Renal pelvis (tissue), 1 donor: ENCODE measurements at regions not wholly inside any gene's neighbourhood (a gene's known extent, or its start where the extent isn't known, plus 50 kb on each side); places are given as distances from the start of the nearest gene placed in this dataset.
A peak's percentile ranks its signal among the peaks of the same experiment; 100 is the strongest.

ENCODE experiments used
- DNase-seq: peaks from one replicate; pipeline ENCODE4 v3.0.0-alpha.2; 2013

DNA sequence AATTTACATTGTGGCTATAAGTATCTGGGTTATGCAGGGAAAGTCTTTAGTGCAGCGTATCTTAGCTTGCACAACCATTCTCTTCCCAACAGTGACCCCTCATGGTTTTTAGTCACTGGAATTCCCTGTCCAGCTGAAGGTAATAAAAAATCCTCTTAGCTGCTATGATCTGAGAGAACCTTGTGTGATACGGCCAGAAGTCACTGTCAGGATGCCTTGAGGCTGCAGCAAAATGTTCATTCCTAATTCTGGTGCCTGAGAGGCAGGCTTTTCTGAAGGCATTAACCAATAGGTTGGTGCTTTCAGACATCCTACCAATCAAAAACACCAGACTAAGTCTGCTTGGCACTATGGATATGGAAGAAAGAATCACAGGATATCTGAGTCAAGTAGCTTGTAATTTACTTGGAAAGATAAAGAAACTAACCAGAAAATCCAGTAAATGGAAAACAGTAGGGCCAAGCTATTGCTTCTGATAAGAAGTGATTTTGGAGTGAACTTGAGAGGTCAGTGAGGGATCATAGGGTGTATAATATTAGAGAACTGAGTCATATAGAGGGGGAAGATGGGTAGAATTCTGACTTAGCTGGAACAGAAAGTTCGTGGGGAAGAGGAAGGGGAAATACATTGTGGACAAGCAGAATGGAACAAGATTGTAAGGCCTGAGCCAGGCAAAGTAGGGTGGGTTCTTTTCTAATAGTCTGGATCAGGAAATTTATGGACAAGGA lies 89.0 kb upstream of the SLC14A2 start:
- DNase-seq, result peak; percentile 58

DNA sequence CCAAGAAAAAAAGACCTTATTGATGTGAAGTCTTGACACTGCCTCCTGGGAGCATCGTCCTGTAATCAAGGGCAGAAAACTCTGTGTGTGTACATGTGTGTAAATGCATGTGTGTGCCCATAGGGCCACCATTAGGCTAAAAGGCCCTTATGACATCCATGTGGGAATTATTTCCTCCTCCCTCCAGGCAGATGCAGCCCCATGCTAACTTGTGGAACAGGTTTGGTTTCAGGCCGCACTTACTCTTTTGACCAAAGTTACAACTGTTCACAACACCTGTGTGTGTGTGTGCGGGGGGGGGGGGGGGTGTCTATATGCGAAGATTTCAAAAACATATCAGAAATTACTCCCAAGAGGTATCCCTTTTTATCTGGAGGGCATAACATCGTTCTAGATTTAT lies 87.4 kb upstream of the SLC14A2 start:
- no peak for DNase-seq

DNA sequence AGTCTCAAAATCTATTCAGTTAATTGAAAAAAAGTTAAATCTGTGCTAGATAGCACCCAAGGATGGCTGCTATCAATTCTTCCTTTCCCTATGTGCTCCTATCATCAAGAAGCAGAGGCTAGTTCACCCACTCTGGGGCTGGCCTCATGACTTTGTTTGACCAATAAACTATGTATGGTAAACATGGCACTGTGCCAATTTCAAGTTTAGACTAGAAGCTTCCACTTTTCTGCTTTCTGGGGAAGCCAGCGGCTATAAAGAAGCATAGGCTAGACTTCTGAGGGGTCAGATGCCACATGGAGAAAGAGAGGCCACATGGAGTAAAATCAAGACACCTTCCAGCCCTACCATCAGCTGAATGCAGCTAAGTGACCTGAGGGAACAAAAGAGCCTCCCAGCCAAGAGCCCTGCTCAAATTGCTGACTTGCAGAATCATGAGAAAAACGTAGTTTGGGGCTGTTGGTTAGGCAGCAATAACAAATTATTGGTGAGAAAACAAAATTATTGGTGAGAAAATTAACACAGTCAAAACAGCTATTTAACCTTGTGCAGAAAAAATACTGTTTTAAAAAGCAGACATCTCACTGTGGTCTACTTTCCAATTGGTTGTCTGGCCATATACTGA lies 86.5 kb upstream of the SLC14A2 start:
- DNase-seq, result no peak

DNA sequence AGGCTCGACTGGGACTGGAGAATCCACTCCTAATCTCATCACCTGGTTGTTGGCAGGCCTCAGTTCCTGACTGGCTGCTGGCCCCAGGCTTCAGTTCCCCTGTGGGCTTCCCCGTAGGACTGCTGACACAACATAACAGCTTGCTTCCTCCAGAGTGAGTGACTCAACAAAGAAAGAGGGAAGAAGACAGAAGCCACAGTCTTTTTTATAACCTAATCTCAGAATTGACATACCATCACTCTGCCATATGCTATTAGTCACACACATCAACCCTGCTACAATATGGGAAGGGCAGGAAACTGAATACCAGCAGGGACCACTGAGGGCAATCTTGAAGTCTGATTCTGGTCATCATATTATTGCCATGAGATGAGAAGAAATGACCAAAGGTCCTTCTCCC lies 76.8 kb upstream of the SLC14A2 start:
- DNase-seq, result no peak

DNA sequence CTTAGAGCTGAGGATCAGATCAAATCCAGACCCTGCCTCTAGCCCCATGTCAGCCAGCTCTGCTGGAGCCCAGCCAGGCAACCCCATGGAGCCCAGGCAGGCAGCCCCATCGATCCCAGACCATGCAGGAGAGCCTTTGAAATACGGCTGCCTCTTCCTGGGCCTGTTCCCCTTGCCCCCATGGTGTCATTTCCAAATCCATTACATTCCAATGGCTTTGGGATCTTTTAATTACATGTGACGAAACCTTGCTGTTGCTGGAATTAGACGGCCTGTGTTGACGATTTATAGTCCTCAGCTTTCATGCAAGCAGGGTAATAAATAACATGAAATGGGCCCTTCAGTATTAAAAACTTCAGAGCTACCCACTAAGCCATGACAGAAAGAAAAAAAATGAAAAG lies 75.8 kb upstream of the SLC14A2 start:
- DNase-seq, result peak; percentile 89

DNA sequence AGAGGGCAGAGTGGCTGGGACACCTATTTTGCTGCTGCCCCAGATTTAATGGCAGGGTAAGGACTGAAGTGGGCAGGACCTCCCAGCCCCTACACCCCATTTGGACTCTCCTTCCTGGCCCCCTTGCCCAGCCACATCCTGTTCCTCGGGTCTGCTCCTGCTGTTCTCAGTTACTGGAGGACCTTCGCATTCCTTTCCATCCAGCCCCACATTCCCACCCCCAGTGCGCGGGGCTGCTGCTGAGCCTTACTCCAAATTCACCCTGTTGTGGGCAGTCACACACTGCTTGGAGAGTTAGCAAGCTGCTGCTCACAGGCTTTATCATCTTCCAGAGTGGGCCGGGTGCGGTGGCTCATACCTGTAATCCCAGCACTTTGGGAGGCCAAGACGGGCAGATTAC lies 75.2 kb upstream of the SLC14A2 start:
- peak; percentile 65 for DNase-seq

DNA sequence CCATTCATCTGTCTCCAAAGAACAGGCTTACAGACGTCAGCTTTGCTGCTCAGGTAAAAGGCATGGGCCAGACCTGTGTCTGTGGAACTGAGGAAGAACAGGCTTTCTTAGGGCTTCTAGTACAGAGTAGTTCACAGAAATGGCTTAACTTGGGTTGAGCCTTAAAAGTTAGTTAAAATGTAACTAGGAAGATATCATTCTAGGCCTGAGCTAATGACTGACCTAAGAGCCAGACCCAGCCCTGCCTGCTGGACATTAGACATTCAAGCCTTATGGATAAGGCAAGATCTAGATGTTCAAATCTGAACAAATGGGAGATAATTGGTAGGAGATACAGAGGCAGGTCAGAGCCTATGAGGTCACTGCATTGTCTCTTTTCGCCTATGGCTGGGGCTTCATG lies 73.9 kb upstream of the SLC14A2 start:
- no peak for DNase-seq

DNA sequence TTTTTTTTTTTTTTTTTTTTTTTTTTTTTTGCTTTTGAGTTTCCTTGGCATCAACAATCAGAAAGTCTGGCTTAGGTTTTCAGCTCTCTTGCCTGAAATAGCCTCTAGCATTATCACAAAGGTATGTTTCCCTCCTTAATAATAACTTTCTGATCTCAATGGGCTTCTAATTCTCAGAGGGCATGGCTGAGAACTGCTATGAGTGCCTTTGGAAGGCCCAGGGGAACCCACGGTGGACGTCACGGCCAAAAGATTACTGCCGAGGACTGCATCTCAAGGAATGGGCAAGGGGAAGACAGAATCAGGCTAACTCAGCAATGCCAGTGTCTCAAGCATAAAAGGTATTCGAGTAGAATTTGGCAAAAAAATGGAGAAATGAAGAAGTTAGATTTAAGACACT lies 73.2 kb upstream of the SLC14A2 start:
- no peak for DNase-seq

DNA sequence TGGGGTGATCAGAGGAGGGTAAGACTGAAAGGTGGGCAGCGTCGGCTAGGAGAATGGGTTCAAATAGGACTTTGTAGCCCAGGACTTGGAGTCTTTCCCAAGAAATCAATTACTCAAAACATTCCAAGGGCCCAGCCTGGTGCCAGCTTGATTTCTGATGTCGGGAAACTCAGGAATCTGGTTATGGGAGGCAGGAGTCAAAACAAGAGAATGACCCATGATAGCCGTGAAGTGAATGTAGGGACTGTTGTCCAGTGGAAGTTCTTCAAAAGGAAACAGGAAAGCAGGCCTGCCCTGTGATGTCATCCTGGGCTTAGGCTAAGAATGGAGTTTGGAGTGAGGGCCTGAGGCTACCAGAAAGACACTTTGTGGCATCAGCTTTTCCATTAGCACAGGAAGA lies 67.4 kb upstream of the SLC14A2 start:
- no peak for DNase-seq

DNA sequence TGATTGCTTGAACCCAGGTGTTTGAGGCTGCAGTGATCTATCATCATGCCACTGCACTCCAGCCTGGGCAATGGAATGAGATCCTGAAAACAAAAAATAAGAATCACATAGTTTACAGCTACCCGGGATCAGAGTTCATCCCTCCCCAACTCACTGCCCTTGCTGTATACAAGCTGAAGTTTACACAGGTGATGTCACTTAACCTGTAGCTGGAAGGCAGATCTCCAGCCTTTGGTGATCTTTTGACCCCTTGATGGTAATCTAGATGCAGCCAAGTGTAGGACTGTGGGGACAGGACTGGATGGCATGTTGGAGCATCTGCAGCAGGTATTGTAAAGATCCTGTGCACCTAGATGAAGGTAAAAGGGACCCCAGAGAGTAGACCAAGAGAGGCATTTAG lies 66.7 kb upstream of the SLC14A2 start:
- no peak for DNase-seq

DNA sequence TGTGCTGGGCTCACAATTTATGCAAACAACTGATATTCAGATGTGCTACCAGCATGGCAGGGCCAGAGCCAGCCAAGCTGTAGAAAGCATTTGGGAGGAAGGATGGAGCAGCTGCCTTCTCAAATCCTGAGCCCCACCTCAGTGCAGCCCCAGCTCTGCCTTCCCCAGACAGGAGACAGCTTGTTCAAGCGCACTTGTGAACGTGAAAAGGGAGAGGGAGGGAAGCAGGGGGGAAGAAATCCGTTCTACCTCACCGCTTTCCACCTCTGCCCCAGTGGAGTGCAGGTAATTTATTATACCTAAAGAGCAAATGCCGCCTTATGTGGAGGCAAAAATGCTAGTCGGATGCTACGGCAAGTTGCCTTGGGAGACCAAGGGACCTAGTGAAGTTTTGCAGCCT lies 66.0 kb upstream of the SLC14A2 start:
- no peak for DNase-seq

DNA sequence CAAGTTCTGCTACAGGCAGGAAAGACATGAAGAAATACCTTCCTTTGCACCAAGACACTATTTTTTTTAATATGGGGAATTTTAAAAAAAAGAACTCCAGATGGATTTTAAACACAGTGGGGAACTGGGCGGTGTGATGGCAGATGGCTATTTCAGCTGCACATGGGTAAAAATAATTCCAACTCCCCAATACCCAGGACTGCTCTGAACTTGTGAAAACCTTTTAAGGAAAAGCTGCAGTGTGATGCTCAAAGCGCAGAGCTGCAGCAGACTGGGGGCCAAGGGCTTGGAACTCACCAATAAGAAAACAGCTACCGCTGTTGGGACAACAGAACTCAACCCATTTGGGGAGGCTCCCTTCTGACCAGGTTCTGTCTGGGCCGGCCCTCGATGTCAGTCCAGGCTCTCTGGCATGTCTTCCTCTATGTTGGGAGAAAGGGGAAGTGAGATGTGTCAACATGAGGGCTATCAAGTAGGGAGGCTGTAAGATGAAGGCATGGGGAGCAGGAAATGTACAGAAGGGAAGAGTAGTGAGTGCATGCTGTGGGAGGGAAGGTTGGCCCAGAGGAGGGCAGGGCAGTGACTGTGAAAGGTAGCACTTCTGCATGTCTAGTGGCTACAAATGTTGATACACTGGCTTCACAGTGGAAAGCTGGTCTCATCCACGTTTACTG lies 64.0 kb upstream of the SLC14A2 start:
- no peak for DNase-seq

DNA sequence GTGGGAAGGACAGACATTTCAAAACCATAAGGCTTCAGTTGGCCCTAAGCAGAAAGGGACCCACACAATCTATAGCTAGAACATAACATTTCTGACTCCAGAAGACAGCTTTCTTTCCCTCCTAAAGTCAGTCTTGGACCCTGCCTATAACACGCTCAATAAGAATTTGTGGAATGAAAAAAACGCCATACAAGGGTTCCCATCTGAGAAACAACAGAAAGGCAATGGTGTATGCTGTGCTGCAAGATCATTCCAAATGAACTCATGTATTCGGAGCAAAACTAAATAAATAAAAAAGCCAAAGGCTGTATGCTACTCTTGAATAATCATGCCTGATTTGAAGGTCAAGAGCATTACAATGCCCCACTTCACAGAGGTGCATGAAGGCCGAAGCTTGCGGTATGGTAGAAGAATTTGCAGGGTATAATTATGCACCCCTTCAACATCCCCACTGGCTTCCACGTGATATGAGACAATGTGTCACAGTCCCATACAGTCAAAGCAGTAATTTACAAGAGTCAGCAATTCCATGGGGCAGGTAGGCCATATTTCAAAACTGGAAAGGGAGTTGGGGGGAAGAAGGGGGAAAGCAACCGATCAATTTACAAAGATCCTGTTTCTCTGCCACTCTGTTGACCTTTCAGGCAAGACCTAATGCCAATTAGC lies 61.4 kb upstream of the SLC14A2 start:
- no peak for DNase-seq

DNA sequence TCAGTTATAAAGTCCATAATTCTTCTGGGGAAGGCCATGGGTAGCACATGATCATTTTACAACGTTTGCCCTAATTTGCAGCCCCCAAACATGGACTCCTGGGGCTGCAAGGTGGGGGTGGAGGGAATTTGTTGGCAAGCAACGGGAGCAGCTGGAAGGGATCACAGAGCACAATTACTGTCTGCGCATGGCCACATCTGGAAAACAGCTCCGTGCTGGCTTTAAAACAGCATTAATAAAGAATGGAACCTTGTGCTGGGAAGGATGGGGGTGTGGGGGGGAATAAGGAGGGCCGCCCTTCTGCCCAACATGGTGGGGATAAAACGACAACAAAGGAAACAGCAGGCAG lies 60.9 kb upstream of the SLC14A2 start:
- DNase-seq, result peak; percentile 87

DNA sequence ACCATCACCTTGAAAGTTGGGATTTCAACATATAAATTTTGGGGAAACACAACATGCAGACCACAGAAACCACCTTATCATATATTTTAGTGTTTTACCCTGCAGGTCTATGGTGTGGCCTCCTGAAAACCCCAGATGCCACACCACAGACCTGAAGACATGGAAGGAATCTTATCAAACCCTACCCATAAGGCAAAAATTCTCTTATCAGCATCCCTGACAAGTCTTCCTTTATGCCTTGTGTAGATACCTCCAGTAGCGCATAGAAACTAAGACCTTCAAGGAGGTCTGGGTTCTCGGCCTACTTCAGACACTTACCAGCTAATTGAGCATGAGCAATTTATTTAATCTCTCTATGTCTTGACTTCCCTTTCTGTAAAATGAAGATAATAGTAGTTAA lies 59.1 kb upstream of the SLC14A2 start:
- DNase-seq, result no peak

DNA sequence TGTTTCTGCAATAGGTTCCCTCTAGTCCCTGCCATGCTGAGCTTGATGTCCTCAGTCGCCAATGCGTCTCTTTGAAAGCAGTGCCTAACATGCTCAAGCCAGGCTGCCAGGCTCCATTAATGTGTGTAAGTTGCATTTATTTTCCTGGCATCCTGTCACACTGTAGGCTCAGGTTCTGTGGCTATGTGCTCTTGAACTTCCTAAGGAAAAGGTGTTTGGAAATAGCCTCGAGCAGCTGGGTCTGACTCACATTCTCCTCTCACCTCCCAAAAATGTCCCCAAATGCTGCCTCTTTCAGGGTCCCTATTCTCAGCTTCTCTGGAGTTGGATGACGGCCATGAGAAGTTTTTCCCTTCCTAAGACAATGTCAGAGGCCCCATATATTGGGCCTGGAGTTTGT lies 58.0 kb upstream of the SLC14A2 start:
- DNase-seq, result no peak

DNA sequence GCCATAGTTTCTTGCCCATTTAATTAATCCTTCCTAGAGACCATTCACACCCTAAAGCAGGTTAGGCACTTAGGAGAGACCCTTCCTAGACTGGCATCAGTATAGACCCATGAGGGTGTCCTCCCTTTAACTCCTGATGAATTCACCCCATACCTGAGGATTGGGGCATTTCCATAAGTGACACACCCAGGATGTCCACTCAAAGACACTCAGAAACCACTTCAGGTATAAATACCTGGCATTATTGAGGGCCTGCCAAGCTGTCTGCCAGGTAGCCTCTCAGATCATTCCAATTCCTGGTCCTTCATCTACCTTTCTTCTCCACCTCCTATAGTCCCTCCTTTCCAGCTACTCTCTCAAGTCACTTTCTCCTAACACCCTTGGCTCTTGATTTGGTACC lies 57.5 kb upstream of the SLC14A2 start:
- no peak for DNase-seq

DNA sequence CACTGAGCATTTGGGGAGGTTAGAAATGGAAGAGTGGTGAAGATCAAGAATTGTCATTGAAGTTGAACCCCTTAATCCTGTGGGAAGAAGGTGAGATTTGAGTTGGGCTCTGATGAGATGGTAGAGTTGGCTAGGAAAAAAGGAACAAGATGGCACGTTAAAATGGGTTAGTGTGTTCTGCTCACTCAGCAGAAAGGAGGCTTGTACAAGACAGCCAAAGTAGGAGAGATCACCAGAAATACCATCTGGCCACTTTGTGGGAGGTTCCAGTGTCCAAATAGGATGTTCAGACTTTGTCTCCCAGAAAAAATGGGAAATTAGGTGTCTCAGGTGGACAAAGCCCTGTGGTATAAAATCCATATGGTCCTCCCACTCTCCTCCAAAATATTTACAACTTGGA lies 56.0 kb upstream of the SLC14A2 start:
- no peak for DNase-seq

DNA sequence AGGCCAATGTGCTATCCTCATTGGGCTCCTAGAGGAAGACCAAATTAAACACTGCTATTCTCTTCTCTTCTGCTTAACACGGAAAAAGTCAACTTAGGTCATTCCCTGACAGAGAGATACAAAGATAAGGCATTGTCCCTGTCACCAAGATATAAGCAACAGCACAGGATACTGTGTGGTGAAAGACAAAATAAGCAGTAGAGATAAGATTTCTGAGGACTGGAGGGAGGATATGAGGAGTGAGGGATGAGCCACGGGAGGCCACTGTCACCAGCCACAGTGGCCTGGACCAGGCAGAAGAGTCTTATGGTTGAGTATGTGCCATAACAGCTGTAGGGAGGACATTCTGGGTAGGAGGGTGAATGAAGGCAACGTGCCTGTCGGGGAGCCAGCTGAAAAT lies 54.4 kb upstream of the SLC14A2 start:
- no peak for DNase-seq

DNA sequence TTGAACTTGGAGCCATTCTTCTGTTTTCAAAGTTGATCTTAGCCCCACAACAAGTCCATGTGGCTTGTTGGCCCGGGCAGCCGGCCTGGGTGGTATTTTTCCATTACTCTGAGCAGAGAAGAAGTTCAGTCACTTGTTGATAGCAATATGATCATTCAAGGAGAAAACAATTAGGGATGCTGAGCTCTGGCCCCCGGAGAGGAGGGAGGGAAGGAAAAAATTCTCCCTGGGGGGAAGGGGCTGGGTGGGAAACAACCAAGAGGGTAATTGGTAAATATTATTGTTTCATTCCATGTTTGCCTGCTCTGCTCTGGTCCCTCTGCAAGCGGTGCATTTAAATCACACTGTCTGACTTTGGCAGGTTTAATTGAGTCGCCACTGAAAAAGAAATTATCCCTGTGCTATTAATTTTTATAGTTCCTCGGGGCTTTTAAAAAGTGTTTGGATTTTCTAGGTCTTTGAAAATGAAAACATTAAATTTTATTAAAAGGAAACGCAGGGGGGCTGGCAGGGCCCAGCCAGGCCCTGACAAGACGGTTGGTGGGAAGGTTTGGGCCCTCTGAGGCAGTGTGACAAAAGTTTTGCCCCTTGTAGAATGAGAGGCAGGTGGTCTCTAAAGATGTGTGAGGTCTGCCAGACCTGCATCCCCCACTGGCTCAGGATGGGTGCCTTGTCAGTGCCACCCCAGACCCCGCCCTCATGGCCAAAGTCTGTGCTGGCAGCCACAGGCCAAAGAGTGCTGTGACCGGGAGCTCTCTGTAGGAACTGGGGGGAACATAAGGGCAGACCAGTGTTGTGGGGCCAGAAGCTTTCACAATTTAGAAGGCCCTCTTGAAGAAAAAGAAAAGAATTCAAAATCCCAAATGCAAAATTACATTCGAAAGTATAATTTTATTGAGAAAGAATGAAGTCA lies 52.5 kb upstream of the SLC14A2 start:
- peak; percentile 81 for DNase-seq

DNA sequence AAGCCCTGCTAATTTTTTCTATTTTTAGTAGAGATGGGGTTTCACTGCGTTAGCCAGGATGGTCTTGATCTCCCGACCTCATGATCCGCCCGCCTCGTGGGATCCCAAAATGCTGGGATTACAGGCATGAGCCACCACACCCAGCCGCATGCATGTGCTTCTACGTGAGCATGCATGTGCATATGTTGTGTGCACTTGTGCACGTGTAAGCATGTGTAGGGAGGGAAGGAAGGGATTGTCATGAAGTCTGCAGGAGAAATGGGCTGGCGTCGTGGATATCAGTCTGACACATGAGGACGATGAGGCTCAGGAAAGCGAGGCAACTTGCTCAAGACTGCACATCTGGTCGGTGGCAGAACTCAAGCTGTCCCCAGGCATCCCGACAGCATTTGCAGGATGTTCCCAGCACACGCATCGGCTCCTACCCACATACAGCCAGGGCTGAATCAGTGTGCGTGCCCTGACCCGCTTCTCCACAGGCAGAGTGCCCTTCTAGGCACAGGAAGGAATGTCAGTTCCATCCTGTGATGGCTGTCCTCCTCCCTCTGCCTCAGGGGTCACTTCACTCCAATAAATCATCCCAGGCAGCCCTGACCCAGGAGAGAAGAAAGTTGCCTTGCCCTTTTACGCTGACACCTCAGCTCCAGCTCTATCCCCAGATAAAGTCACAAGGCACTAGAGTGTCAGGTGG lies 49.9 kb upstream of the SLC14A2 start:
- DNase-seq, result peak; percentile 67
